ENCODE measurements at regions not wholly inside any gene's neighbourhood (a gene's known extent, or its start where the extent isn't known, plus 50 kb on each side); places are given as distances from the start of the nearest gene placed in this dataset.

- TF ChIP-seq PATZ1 (CRISPR knock-in tag; IDR thresholded peaks at IDR 0.05; ENCODE audit: borderline replicate concordance) = no peak
- no peak for TF ChIP-seq SNAI2 (CRISPR knock-in tag; IDR thresholded peaks at IDR 0.05)
- TF ChIP-seq CSRNP3 (CRISPR knock-in tag; IDR thresholded peaks at IDR 0.05) = no peak
- ATAC-seq = no peak
These were observed 291.8 kb downstream of the CDH10 start for GRCh38 chr5:24353016-24353415.

GRCh38 chr5:24353611-24354010 is 291.2 kb downstream of the CDH10 start:
- TF ChIP-seq BACH2 (CRISPR knock-in tag; IDR thresholded peaks at IDR 0.05; ENCODE audit: borderline replicate concordance) (no peak), ESRRG (CRISPR knock-in tag; IDR thresholded peaks at IDR 0.05) (no peak), PATZ1 (CRISPR knock-in tag; IDR thresholded peaks at IDR 0.05; ENCODE audit: borderline replicate concordance) (no peak), RARB (CRISPR knock-in tag; IDR thresholded peaks at IDR 0.05) (no peak), CSRNP3 (CRISPR knock-in tag; IDR thresholded peaks at IDR 0.05) (no peak), CREB5 (CRISPR knock-in tag; IDR thresholded peaks at IDR 0.05; ENCODE audit: low read depth) (no peak), ZNF565 (CRISPR knock-in tag; conservative IDR thresholded peaks at IDR 0.05; ENCODE audit: low read depth) (no peak), ARNTL (CRISPR knock-in tag; IDR thresholded peaks at IDR 0.05; ENCODE audit: borderline replicate concordance, low read depth) (no peak), ZC3H10 (CRISPR knock-in tag; IDR thresholded peaks at IDR 0.05) (no peak), ISL1 (CRISPR knock-in tag; IDR thresholded peaks at IDR 0.05) (no peak), TCF4 (CRISPR knock-in tag; IDR thresholded peaks at IDR 0.05; ENCODE audit: borderline replicate concordance) (no peak), SNAI2 (CRISPR knock-in tag; IDR thresholded peaks at IDR 0.05) (no peak)
- no peak for ATAC-seq

- no peak for TF ChIP-seq ARNTL (CRISPR knock-in tag; IDR thresholded peaks at IDR 0.05; ENCODE audit: borderline replicate concordance, low read depth)
- ATAC-seq = no peak
These were observed 280.8 kb downstream of the CDH10 start for GRCh38 chr5:24363789-24364481.

- TF ChIP-seq RARB (CRISPR knock-in tag; IDR thresholded peaks at IDR 0.05) = no peak
- no peak for TF ChIP-seq ZNF8 (CRISPR knock-in tag; IDR thresholded peaks at IDR 0.05)
- TF ChIP-seq SNAI2 (CRISPR knock-in tag; IDR thresholded peaks at IDR 0.05) = no peak
- no peak for TF ChIP-seq ZFP3 (CRISPR knock-in tag; IDR thresholded peaks at IDR 0.05)
- TF ChIP-seq ISL1 (CRISPR knock-in tag; IDR thresholded peaks at IDR 0.05) = no peak
- no peak for TF ChIP-seq BACH2 (CRISPR knock-in tag; IDR thresholded peaks at IDR 0.05; ENCODE audit: borderline replicate concordance)
- TF ChIP-seq TSHZ2 (CRISPR knock-in tag; IDR thresholded peaks at IDR 0.05) = no peak
- no peak for TF ChIP-seq ZFP30 (CRISPR knock-in tag; IDR thresholded peaks at IDR 0.05)
- no peak for TF ChIP-seq CSRNP3 (CRISPR knock-in tag; IDR thresholded peaks at IDR 0.05)
- TF ChIP-seq CSDC2 (CRISPR knock-in tag; IDR thresholded peaks at IDR 0.05) = no peak
- no peak for ATAC-seq
These were observed 280.1 kb downstream of the CDH10 start for GRCh38 chr5:24364711-24365110.

Measured in SK-N-SH treated with all-trans-retinoic acid at 6 μM for 48 hours (cell line).